ENCODE measurements at regions not wholly inside any gene's neighbourhood (a gene's known extent, or its start where the extent isn't known, plus 50 kb on each side); places are given as distances from the start of the nearest gene placed in this dataset.

DNA sequence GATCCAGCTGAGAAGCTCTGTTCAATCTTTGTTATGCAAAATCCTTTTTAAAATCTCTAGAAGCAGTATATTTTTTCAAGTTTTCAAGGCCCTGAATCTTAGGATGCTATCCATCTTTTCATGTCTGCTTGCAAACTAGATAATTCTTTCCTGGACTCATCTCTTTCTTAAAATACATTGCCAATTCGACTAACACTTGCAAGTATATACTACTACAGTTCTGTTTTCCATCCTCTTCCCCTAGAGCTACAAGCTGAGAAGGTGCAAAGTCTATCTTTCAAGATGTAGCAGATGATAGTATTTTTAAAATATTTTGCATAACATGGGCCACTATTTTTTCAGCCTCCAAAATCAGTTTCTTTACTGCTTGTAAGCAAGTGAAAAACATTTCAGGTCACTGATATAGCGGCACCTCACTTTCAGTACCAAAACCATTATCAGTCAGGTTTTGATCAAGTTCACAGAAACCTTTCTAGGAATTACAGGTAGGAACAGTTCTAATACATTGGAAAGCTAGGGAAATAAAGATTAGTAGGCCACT, 196.4 kb upstream of the CDH20 start:
- intact Hi-C loops (cut with micrococcal nuclease; ENCODE audit: unreplicated experiment) (no loop called here), in situ Hi-C loops (cut with HindIII; ENCODE audit: low pct_unique_long_range_greater_than_20kb, low sequenced_read_pairs) (no loop called here)
- no TSS peak for BruUV-seq (replicated peaks)
- CTCF ChIA-PET, result interaction anchor here (0.7 kb wide), 1 partner anchor 817 kb away, joined by 3 read pairs; no protein-coding TSS in a partner anchor
- no peak for ATAC-seq
- TF ChIP-seq SIN3A (IDR thresholded peaks at IDR 0.05; ENCODE audit: borderline replicate concordance, insufficient read depth, low read depth, low read length) (no peak), POLR2AphosphoS5 (IDR thresholded peaks at IDR 0.05; ENCODE audit: low read depth, low read length) (no peak), TCF7L2 (IDR thresholded peaks at IDR 0.05; ENCODE audit: low read depth, low read length) (no peak)
- TF ChIP-seq, protein P1, sequence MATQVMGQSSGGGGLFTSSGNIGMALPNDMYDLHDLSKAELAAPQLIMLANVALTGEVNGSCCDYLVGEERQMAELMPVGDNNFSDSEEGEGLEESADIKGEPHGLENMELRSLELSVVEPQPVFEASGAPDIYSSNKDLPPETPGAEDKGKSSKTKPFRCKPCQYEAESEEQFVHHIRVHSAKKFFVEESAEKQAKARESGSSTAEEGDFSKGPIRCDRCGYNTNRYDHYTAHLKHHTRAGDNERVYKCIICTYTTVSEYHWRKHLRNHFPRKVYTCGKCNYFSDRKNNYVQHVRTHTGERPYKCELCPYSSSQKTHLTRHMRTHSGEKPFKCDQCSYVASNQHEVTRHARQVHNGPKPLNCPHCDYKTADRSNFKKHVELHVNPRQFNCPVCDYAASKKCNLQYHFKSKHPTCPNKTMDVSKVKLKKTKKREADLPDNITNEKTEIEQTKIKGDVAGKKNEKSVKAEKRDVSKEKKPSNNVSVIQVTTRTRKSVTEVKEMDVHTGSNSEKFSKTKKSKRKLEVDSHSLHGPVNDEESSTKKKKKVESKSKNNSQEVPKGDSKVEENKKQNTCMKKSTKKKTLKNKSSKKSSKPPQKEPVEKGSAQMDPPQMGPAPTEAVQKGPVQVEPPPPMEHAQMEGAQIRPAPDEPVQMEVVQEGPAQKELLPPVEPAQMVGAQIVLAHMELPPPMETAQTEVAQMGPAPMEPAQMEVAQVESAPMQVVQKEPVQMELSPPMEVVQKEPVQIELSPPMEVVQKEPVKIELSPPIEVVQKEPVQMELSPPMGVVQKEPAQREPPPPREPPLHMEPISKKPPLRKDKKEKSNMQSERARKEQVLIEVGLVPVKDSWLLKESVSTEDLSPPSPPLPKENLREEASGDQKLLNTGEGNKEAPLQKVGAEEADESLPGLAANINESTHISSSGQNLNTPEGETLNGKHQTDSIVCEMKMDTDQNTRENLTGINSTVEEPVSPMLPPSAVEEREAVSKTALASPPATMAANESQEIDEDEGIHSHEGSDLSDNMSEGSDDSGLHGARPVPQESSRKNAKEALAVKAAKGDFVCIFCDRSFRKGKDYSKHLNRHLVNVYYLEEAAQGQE (IDR thresholded peaks at IDR 0.05; ENCODE audit: insufficient read depth in 1 of 2, low read depth in 2 of 2, low read length in 1 of 2), result no peak
- TF ChIP-seq, protein P2, sequence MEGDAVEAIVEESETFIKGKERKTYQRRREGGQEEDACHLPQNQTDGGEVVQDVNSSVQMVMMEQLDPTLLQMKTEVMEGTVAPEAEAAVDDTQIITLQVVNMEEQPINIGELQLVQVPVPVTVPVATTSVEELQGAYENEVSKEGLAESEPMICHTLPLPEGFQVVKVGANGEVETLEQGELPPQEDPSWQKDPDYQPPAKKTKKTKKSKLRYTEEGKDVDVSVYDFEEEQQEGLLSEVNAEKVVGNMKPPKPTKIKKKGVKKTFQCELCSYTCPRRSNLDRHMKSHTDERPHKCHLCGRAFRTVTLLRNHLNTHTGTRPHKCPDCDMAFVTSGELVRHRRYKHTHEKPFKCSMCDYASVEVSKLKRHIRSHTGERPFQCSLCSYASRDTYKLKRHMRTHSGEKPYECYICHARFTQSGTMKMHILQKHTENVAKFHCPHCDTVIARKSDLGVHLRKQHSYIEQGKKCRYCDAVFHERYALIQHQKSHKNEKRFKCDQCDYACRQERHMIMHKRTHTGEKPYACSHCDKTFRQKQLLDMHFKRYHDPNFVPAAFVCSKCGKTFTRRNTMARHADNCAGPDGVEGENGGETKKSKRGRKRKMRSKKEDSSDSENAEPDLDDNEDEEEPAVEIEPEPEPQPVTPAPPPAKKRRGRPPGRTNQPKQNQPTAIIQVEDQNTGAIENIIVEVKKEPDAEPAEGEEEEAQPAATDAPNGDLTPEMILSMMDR (IDR thresholded peaks at IDR 0.05), result no peak
- no peak overlapping the region for H3K4me3 ChIP-seq (ENCODE audit: low read depth in 2 of 2, low read length in 2 of 2)
- no peaks in the 10 kb centered on the region for H3K9me3 ChIP-seq (ENCODE audit: control insufficient read depth, insufficient read depth, low read depth, low read length)
- H3K36me3 ChIP-seq (ENCODE audit: control insufficient read depth, insufficient read depth, low read length), result no peaks in the 10 kb centered on the region
- H3K4me1 ChIP-seq (ENCODE audit: control insufficient read depth, insufficient read depth, low read length), result no peaks in the 10 kb centered on the region
- H3K27me3 ChIP-seq (ENCODE audit: control insufficient read depth, insufficient read depth, low read length), result no peaks in the 10 kb centered on the region
- no peak for DNase-seq (ENCODE audit: low read depth, low spot score)
- no peak overlapping the region for H3K27ac ChIP-seq (ENCODE audit: low read length)
- POLR2A ChIA-PET, result no interaction called here

DNA sequence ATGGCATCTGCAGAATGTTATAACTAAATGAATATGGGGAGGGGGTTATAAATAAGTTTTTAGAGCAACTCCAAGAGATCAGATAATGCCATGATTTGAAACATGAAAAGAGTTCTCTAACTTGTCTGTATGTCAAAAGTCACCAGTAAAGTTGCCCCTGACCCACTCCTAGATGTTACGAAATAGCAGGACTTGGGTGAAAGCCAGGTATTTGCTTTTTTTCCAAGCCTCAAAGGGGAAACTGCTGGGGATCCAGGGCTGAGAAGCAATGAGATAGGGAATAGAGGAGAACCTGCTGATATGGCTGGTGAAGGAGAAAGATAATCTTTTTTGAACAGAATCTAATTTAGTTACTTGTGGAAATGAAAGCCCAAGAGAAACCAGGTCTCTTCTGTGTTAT, 191.5 kb upstream of the CDH20 start:
- Histone ChIP-seq H3K27ac (ENCODE audit: low read length) (no peak overlapping the region), H3K9me3 (ENCODE audit: control insufficient read depth, insufficient read depth, low read depth, low read length) (no peaks in the 10 kb centered on the region), H3K27me3 (ENCODE audit: control insufficient read depth, insufficient read depth, low read length) (no peaks in the 10 kb centered on the region), H3K4me1 (ENCODE audit: control insufficient read depth, insufficient read depth, low read length) (no peaks in the 10 kb centered on the region), H3K36me3 (ENCODE audit: control insufficient read depth, insufficient read depth, low read length) (no peaks in the 10 kb centered on the region), H3K4me3 (ENCODE audit: low read depth in 2 of 2, low read length in 2 of 2) (no peak overlapping the region)
- no peak for DNase-seq (ENCODE audit: low read depth, low spot score)
- no peak for ATAC-seq
- intact Hi-C loops (cut with micrococcal nuclease; ENCODE audit: unreplicated experiment) (no loop called here), in situ Hi-C loops (cut with HindIII; ENCODE audit: low pct_unique_long_range_greater_than_20kb, low sequenced_read_pairs) (no loop called here)
- CTCF ChIA-PET, result no interaction called here
- BruUV-seq (replicated peaks), result no TSS peak
- TF ChIP-seq POLR2AphosphoS5 (IDR thresholded peaks at IDR 0.05; ENCODE audit: low read depth, low read length) (no peak), SIN3A (IDR thresholded peaks at IDR 0.05; ENCODE audit: borderline replicate concordance, insufficient read depth, low read depth, low read length) (no peak), TCF7L2 (IDR thresholded peaks at IDR 0.05; ENCODE audit: low read depth, low read length) (no peak)
- TF ChIP-seq, protein P1 (IDR thresholded peaks at IDR 0.05; ENCODE audit: insufficient read depth in 1 of 2, low read depth in 2 of 2, low read length in 1 of 2), result no peak
- TF ChIP-seq, protein P2 (IDR thresholded peaks at IDR 0.05), result no peak
- POLR2A ChIA-PET, result no interaction called here
